Gastrocnemius medialis (tissue), 4 donors: ENCODE measurements at regions not wholly inside any gene's neighbourhood (a gene's known extent, or its start where the extent isn't known, plus 50 kb on each side); places are given as distances from the start of the nearest gene placed in this dataset.

ENCODE experiments used
- ATAC-seq, 2 donors: fragments of 150-250 bp; one replicate each; pipeline ENCODE4 v1.9.1; 2016
- DNase-seq, 2 donors: peaks; one replicate each; pipeline ENCODE4 v3.0.0-alpha.2; 2019
- H3K27ac ChIP-seq, 4 donors: fragments of 200-600 bp; sonication (generic); 1 replicate in 1 of 4; 2 replicates in 3 of 4; pipeline ENCODE4 v1.5.1; 2016 to 2018; ENCODE audit warnings: mild to moderate bottlenecking in 2 of 4, moderate library complexity in 1 of 4
- H3K27me3 ChIP-seq, 3 donors: fragments of 200-600 bp; sonication (generic) in 2 of 3; 1 replicate in 1 of 3; 2 replicates in 2 of 3; pipeline versions ENCODE4 v1.5.1 to v1.6.0; 2016 to 2019; ENCODE audit warnings: mild to moderate bottlenecking in 1 of 3, moderate library complexity in 1 of 3
- H3K36me3 ChIP-seq, 2 donors: fragments of 200-600 bp; sonication (generic) in 1 of 2; one replicate each; pipeline ENCODE4 v1.5.1; 2017 to 2018
- H3K4me1 ChIP-seq, 2 donors: fragments of 200-600 bp; sonication (generic) in 1 of 2; one replicate each; pipeline ENCODE4 v1.5.1; 2016 to 2017; ENCODE audit warnings: mild to moderate bottlenecking in 2 of 2
- H3K4me3 ChIP-seq, 4 donors: fragments of 200-600 bp; sonication (generic) in 3 of 4; 1 replicate in 1 of 4; 2 replicates in 3 of 4; pipeline ENCODE4 v1.5.1; 2016 to 2019; ENCODE audit warnings: mild to moderate bottlenecking in 2 of 4
- H3K9me3 ChIP-seq, 3 donors: fragments of 200-600 bp; sonication (generic) in 2 of 3; 1 replicate in 1 of 3; 2 replicates in 2 of 3; pipeline ENCODE4 v1.5.1; 2016 to 2019
- POLR2A ChIP-seq, 2 donors: fragments of 450-650 bp; IDR thresholded peaks; one replicate each; pipeline ENCODE4 v1.6.1; 2017; ENCODE audit warnings: antibody characterized with exemption in 2 of 2, mild to moderate bottlenecking in 2 of 2, moderate library complexity in 2 of 2
- in situ Hi-C, 4 donors: fragments of 200-750 bp; cut with MboI; loops; one replicate each; pipeline versions ENCODE4 v1.15.0 to v1.8.0; 2017; ENCODE audit warnings: low sequenced_read_pairs in 4 of 4
- intact Hi-C: fragments of 100-400 bp; cut with DNase I; formaldehyde crosslinking; loops from one replicate; pipeline ENCODE4 v1.15.1; 2023; ENCODE audit warnings: low total_unique reads
- TF ChIP-seq, protein P1 (sequence below), 5 experiments: fragments of 450-650 bp in 3 of 5; fragments of 200-600 bp in 2 of 5; sonication (generic) in 2 of 5; IDR thresholded peaks in 4 of 5; conservative IDR thresholded peaks in 1 of 5; 1 replicate in 4 of 5; 2 replicates in 1 of 5; pipeline ENCODE4 v1.5.1; 2016 to 2019; ENCODE audit warnings: antibody characterized with exemption in 5 of 5, mild to moderate bottlenecking in 3 of 5, moderate library complexity in 3 of 5

GRCh38 chr4:164514765-164515164 lies 239.2 kb upstream of the SMIM31 start:
- no peak overlapping the region for H3K27ac ChIP-seq
- DNase-seq = no peak
- no peaks in the 10 kb centered on the region for H3K9me3 ChIP-seq
- intact Hi-C loops = no loop called here
- in situ Hi-C loops = no loop called here
- no peak for TF ChIP-seq POLR2A (IDR thresholded peaks at IDR 0.05)
- TF ChIP-seq, protein P1, sequence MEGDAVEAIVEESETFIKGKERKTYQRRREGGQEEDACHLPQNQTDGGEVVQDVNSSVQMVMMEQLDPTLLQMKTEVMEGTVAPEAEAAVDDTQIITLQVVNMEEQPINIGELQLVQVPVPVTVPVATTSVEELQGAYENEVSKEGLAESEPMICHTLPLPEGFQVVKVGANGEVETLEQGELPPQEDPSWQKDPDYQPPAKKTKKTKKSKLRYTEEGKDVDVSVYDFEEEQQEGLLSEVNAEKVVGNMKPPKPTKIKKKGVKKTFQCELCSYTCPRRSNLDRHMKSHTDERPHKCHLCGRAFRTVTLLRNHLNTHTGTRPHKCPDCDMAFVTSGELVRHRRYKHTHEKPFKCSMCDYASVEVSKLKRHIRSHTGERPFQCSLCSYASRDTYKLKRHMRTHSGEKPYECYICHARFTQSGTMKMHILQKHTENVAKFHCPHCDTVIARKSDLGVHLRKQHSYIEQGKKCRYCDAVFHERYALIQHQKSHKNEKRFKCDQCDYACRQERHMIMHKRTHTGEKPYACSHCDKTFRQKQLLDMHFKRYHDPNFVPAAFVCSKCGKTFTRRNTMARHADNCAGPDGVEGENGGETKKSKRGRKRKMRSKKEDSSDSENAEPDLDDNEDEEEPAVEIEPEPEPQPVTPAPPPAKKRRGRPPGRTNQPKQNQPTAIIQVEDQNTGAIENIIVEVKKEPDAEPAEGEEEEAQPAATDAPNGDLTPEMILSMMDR (IDR thresholded peaks at IDR 0.05 in 4 of 5, conservative IDR thresholded peaks at IDR 0.05 in 1 of 5) = no peak
- H3K36me3 ChIP-seq = no peaks in the 10 kb centered on the region
- H3K4me1 ChIP-seq = no peaks in the 10 kb centered on the region
- ATAC-seq = no peak
- no peak overlapping the region for H3K4me3 ChIP-seq
- H3K27me3 ChIP-seq = no peaks in the 10 kb centered on the region

- H3K36me3 ChIP-seq = no peaks in the 10 kb centered on the region
- H3K27me3 ChIP-seq = no peaks in the 10 kb centered on the region
- H3K27ac ChIP-seq = no peak overlapping the region
- H3K4me1 ChIP-seq = no peaks in the 10 kb centered on the region
- no peak for TF ChIP-seq POLR2A (IDR thresholded peaks at IDR 0.05)
- TF ChIP-seq, protein P1 (IDR thresholded peaks at IDR 0.05 in 4 of 5, conservative IDR thresholded peaks at IDR 0.05 in 1 of 5) = no peak
- DNase-seq (no peak), ATAC-seq (no peak)
- intact Hi-C loops (no loop called here), in situ Hi-C loops (no loop called here)
- no peak overlapping the region for H3K4me3 ChIP-seq
- H3K9me3 ChIP-seq = no peaks in the 10 kb centered on the region
Observed at GRCh38 chr4:164524789-164525188, 229.1 kb upstream of the SMIM31 start.

DNA sequence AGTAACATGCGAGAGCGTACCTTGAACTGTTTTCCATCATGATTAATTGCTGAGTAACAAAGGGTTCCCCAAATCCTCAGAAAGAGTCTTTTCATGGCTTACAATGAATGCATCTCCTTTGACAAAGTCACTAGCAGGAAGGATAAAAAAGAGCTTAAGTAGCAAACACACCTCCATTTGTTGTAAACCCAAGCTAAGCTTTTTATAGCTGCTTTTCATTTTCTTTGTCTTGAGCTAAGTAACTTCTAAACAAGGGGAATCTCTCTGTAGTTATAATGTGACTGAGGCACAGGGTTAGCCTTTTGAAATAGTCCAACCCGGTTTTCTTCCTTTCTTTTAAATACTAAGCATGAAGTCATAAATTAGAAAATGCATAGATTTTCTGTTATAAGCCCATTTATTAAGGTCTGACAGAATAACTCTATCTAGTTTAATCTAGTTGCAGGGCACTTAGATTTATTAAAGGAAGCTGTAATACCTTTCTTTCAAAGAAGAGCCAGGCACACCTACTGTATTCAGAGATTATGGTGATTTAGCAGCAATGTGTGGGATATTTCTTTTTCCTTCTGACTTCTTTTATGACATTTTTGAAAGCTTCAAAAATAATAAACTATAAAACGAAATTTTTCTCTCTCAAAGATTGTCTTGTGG lies 226.9 kb upstream of the SMIM31 start:
- Histone ChIP-seq H3K4me3 (no peak overlapping the region), H3K36me3 (no peaks in the 10 kb centered on the region), H3K9me3 (no peaks in the 10 kb centered on the region), H3K4me1 (no peaks in the 10 kb centered on the region), H3K27me3 (no peaks in the 10 kb centered on the region), H3K27ac (no peak overlapping the region)
- no peak for DNase-seq
- intact Hi-C loops (no loop called here), in situ Hi-C loops (no loop called here)
- no peak for TF ChIP-seq POLR2A (IDR thresholded peaks at IDR 0.05)
- TF ChIP-seq, protein P1 (IDR thresholded peaks at IDR 0.05 in 4 of 5, conservative IDR thresholded peaks at IDR 0.05 in 1 of 5) = no peak
- ATAC-seq = no peak

DNA sequence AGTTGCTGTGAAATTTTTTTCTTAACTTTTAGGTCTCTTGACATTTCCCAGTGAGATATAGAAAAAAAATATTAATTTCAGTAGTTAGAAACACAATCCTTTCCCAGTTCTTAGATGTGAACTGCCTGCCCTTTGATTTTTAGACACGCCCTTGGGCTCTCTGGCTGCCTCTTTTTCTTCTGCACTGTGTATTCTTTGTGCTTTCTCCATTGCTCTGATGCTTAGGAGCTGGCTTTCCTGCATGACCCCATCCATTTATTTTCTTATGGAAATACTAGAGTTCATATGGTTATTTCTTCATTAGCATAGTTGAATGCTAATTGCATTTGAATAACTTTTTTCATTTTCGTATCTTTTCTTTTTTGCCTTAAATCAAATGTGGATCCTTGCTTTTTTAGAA lies 224.9 kb upstream of the SMIM31 start:
- no peaks in the 10 kb centered on the region for H3K36me3 ChIP-seq
- intact Hi-C loops (no loop called here), in situ Hi-C loops (no loop called here)
- H3K4me1 ChIP-seq = no peaks in the 10 kb centered on the region
- no peaks in the 10 kb centered on the region for H3K9me3 ChIP-seq
- H3K4me3 ChIP-seq = no peak overlapping the region
- no peak overlapping the region for H3K27ac ChIP-seq
- TF ChIP-seq, protein P1 (IDR thresholded peaks at IDR 0.05 in 4 of 5, conservative IDR thresholded peaks at IDR 0.05 in 1 of 5) = no peak
- TF ChIP-seq POLR2A (IDR thresholded peaks at IDR 0.05) = no peak
- DNase-seq (no peak), ATAC-seq (no peak)
- no peaks in the 10 kb centered on the region for H3K27me3 ChIP-seq

DNA sequence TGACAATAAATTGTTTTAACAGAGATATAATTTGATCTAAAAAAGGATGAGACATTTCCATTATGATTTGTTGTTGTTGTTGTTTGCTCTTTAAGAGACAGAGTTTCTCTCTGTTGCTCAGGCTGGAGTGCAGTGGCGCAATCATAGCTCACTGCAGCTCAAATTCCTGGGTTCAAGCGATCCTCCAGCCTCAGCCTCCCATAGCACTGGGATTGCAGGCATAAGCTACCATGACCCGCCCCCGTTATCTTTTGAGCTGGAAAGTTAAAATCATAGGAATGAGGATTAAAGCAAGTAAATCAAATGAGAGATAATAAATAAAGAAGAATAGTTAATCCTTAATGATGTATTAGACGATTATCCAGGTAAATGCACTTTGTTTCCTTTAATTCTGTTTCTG lies 224.4 kb upstream of the SMIM31 start:
- H3K4me1 ChIP-seq = no peaks in the 10 kb centered on the region
- no peak for ATAC-seq
- intact Hi-C loops (no loop called here), in situ Hi-C loops (no loop called here)
- no peak for TF ChIP-seq POLR2A (IDR thresholded peaks at IDR 0.05)
- TF ChIP-seq, protein P1 (IDR thresholded peaks at IDR 0.05 in 4 of 5, conservative IDR thresholded peaks at IDR 0.05 in 1 of 5) = no peak
- no peak overlapping the region for H3K4me3 ChIP-seq
- DNase-seq = no peak
- no peaks in the 10 kb centered on the region for H3K36me3 ChIP-seq
- H3K27me3 ChIP-seq = no peaks in the 10 kb centered on the region
- H3K9me3 ChIP-seq = no peaks in the 10 kb centered on the region
- no peak overlapping the region for H3K27ac ChIP-seq
